ENCODE measurements at regions not wholly inside any gene's neighbourhood (a gene's known extent, or its start where the extent isn't known, plus 50 kb on each side); places are given as distances from the start of the nearest gene placed in this dataset.
"Not testable (repeated sequence)": the region's sequence is repeated elsewhere in the genome, so short reads cannot be mapped to it uniquely, and the experiment has no call there.

GRCh38 chr2:87199228-87199627 lies 177.6 kb upstream of the PLGLB1 start:
- not testable (repeated sequence) for DNase-seq

GRCh38 chr2:87204569-87205147 lies 183.0 kb upstream of the PLGLB1 start:
- not testable (repeated sequence) for DNase-seq

GRCh38 chr2:87212938-87213337 lies 191.3 kb upstream of the PLGLB1 start:
- not testable (repeated sequence) for DNase-seq

GRCh38 chr2:87217005-87217404 lies 195.4 kb upstream of the PLGLB1 start:
- DNase-seq = not testable (repeated sequence)

- DNase-seq = not testable (repeated sequence)
Observed at GRCh38 chr2:87217741-87218410, 196.2 kb upstream of the PLGLB1 start.

GRCh38 chr2:87220651-87221050 lies 199.0 kb upstream of the PLGLB1 start:
- DNase-seq = not testable (repeated sequence)

GRCh38 chr2:87222131-87222530 lies 200.5 kb upstream of the PLGLB1 start:
- DNase-seq = not testable (repeated sequence)

- not testable (repeated sequence) for DNase-seq
Observed at GRCh38 chr2:87223873-87224272, 202.2 kb upstream of the PLGLB1 start.

GRCh38 chr2:87229091-87229689 lies 207.5 kb upstream of the PLGLB1 start:
- DNase-seq = not testable (repeated sequence)

- not testable (repeated sequence) for DNase-seq
Observed at GRCh38 chr2:87229964-87230363, 208.3 kb upstream of the PLGLB1 start.

GRCh38 chr2:87235333-87235981 lies 213.8 kb upstream of the PLGLB1 start:
- not testable (repeated sequence) for DNase-seq

GRCh38 chr2:87237570-87238336 lies 216.1 kb upstream of the PLGLB1 start:
- not testable (repeated sequence) for DNase-seq

GRCh38 chr2:87239558-87240215 lies 218.0 kb upstream of the PLGLB1 start:
- not testable (repeated sequence) for DNase-seq

GRCh38 chr2:87246066-87246717 lies 224.5 kb upstream of the PLGLB1 start:
- DNase-seq = not testable (repeated sequence)

GRCh38 chr2:87252046-87252445 lies 230.4 kb upstream of the PLGLB1 start:
- DNase-seq = not testable (repeated sequence)

- DNase-seq = not testable (repeated sequence)
Observed at GRCh38 chr2:87254562-87254961, 232.9 kb upstream of the PLGLB1 start.

- DNase-seq = not testable (repeated sequence)
Observed at GRCh38 chr2:87255410-87255809, 233.8 kb upstream of the PLGLB1 start.

GRCh38 chr2:87258887-87259286 lies 237.2 kb upstream of the PLGLB1 start:
- not testable (repeated sequence) for DNase-seq

- DNase-seq = not testable (repeated sequence)
Observed at GRCh38 chr2:87262184-87262702, 240.6 kb upstream of the PLGLB1 start.

- DNase-seq = not testable (repeated sequence)
Observed at GRCh38 chr2:87263868-87264518, 242.3 kb upstream of the PLGLB1 start.

GRCh38 chr2:87275192-87275591 lies 253.5 kb upstream of the PLGLB1 start:
- not testable (repeated sequence) for DNase-seq
